ENCODE measurements at regions not wholly inside any gene's neighbourhood (a gene's known extent, or its start where the extent isn't known, plus 50 kb on each side); places are given as distances from the start of the nearest gene placed in this dataset.

- TF ChIP-seq CTCF (IDR thresholded peaks at IDR 0.05): no peak
- no peak for TF ChIP-seq REST (IDR thresholded peaks at IDR 0.05; ENCODE audit: insufficient read depth in 1 of 2, low read depth in 2 of 2, low read length in 1 of 2)
These were observed 380.0 kb upstream of the CAMK1G start for GRCh38 chr1:209203533-209203895.
